Muscle of back (tissue), 3 donors: ENCODE measurements at regions not wholly inside any gene's neighbourhood (a gene's known extent, or its start where the extent isn't known, plus 50 kb on each side); places are given as distances from the start of the nearest gene placed in this dataset.

Source experiments
- DNase-seq, 3 donors: peaks; one replicate each; pipeline versions ENCODE4 v3.0.0 to v3.0.0-alpha.2; 2013

GRCh38 chr20:51096582-51097267 lies 73.8 kb upstream of the KCNG1 start:
- DNase-seq, result no peak

DNA sequence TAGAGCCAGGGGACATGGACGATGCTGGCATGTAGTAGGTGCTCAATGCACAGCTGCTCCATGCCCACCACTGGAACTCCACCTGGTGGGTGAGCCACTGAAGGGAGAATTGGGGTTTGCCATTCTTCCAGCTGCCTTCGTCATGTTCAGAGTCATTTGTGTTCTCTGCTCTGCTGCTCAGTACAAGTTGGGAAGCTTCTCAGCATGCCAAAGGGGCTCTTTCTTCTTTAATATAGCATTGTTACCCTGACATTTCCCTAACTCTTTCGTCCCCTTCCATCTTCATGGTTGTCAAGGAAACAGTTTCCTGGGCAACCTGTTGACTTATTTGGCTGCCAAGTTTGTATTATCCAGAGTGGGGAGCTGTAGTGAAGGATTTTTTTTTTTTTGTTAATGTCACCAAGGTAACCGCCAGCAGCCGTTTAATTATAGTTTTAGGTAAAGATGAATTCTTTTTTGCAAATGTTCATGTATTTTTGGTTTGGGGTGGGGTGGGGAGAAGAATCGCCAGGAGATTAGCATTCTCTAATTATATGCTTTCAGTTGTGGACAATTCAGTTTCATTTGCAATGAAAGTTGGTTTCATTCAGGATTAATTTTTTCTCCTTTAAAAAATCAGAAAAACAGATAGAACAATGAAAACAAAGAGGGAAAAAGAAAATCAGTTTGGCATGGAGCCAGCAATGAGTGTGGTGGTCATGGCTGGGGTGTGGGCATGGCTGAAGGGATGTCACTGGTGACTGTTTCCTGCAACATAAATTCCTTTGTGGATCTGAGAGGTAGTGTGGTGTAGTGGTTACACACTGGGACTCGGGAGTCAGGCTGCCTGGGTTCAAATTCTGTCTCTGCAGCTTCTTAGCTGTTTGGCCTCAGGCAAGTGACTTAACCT lies 73.0 kb upstream of the KCNG1 start:
- DNase-seq, result peak in 1 of 3 donors; percentile 9

DNA sequence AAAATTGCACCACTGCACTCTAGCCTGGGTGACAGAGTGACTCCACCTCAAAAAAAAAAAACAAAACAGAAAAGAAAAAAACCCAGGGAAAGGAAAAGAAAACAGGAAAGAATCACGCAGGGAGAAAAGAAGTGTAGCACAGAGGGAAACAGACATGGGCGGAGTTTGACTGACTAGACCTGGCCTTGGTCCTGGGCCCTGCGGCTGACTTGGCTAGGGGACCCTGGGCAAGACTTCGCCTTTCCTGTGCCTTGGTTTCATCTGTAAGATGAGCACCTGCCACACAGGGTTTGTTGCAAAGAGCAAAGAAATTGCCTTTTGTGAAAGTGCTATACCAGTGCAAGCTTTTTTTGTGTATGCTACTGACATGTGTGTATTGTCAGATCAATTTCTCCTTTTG lies 71.3 kb upstream of the KCNG1 start:
- DNase-seq, result peak in 2 of 3 donors; percentile 19

GRCh38 chr20:51093240-51093763 lies 70.4 kb upstream of the KCNG1 start:
- DNase-seq, result no peak

- DNase-seq, result peak in 1 of 3 donors; percentile 7
Measured at GRCh38 chr20:51092338-51092737, 69.4 kb upstream of the KCNG1 start.

DNA sequence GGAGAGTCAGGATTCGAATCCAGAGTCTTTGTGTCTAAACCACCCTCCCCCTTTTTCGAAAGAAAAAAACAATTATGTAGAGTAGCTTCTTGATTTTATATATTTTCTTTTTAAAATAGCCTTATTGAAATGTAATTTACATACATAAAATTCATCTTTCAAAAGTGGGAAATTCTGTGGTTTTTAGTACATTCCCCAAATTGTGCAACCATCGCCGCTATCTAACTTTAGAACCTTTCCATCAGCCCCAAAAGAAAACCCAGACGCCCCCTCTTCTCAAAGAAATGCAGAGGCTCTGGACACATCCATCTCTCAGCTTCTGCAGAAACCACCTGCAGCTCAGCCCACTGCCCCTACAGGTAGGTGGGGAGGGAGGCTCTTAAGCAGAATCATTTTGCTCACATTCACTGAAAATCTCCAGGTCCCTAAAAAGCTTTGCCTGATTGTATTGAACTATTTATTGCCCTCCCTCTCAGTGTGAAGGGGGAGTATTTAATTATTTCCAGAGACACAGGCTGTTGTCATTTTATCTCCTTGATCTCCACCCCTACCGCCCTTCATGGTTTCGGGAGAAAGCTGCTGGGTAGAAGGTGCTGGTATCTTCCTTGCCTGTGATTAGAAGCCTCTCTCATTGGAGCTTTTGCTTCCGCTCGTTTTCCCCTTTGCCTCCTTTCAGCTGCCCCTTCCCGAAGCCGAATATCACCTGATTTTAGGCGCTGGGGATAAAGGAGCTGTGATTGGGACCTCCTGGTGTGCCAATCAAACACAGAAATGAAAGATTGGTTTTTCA lies 68.7 kb upstream of the KCNG1 start:
- no peak for DNase-seq

GRCh38 chr20:51089840-51090239 lies 66.9 kb upstream of the KCNG1 start:
- no peak for DNase-seq

DNA sequence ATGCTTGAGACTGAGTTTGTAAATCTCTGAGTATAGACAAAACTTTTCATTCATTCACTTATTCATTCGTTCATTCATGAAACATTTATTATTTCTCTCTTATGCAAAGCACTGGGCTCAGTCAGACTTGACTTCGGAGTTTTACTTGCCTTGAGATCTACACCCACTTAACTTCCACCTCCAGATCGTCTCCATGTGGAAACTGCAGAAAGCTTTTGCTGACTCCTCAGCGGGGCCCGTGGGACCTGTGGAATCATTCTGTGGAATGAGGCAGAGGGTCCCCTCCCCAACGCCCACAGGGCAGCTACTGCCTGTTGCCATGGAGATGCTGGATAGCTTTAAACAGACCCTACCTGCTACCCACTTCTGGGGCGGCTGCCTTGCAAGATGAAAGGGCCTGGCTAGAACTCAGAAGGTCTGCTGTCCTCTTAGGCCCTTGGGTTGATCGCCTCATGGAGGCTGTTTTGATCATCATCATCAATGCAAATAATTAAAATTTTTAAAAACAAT lies 66.4 kb upstream of the KCNG1 start:
- no peak for DNase-seq

DNA sequence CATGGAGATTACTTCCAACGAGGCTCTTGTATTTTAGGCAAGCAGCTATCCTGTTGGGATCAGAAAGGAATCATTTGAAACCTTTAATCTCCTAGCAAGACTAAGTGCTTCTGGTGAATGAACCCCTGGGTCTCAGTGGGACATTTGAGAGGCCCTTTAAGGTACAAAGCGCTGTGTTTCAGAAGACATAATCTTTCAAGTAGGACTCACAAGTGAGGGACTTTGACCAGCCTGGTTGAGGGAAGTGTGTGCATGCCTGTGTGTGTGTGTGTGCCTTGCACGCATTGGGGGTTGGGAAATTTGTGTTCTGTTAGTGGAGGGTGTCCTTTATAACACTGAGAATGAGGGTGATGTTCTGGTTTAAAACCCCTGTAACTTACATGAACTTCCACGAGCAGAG lies 64.4 kb upstream of the KCNG1 start:
- DNase-seq, result no peak

DNA sequence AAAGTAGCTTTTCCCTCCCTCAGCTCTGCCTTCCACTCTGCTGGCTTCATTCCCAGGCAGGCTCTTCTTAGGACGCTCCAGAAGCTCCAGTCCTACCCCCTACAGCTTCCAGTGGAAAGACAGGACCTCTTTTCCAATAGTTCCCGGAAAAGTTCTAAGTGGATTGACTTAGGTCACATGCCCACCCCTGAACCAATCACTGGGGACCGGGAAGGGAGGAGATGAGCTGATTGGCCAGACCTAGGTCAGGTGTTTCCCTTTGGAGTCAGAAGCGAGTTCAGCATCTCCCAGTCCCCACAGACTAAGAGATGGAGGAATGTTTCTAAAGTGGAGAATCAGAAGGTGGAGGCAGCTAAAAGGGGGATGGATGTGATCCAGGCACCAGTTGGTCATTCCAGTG lies 62.9 kb upstream of the KCNG1 start:
- no peak for DNase-seq

DNA sequence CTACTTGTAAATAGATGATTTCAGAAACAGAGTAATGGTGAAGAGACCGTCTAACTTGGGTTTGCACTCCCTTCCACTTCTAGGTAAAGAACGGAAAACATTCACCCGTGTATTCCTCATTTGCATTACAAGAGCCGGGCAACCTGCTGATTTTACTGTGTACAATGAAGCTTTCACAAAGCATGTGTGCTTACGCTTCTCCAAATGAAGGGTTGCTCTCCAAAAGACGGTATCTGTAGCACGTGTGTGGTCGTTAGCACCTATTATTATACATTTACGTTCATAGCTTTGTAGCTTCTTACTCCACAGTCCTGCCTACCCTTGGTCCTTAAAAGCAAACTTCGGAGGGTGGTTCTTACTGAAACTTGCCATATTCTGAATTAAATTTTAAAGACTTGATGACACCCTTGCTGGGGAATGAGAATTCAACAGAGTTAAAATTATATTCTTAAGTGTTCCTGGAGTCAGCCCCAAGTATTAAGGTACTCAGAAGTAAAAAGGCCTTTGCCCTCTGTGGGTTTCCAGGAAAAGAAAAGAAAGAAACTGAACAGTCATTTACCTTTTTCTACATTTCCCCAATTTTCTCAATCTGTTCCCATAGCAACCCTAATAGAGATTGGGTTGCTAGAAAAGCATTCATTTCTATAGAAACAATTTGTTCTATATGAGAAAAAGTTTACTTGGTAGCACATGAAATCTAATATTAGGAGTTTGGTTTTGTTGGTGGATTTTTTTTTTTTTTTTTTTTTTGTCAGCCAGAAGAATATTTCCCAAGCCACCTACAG lies 61.9 kb upstream of the KCNG1 start:
- no peak for DNase-seq

GRCh38 chr20:51083447-51083846 lies 60.5 kb upstream of the KCNG1 start:
- DNase-seq, result no peak

DNA sequence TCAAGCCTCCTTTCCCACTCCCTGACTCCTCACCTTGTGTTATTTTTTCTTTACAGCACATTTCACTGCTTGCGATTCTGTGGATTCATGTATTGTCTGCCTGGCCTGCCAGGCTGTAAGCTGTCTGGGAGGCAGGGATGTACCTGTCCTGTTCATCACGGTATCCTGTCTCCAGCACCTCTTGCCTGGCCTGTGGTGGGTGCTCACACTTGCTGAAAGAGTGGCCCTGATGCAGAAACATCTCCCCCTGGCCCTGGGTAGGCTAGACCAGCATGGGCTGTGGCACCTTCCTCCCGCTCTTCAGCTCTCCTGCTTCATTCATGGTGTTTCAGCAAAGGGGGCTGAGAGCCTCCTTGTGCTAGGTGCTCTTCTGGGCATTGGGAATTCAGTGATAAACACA lies 60.1 kb upstream of the KCNG1 start:
- no peak for DNase-seq

DNA sequence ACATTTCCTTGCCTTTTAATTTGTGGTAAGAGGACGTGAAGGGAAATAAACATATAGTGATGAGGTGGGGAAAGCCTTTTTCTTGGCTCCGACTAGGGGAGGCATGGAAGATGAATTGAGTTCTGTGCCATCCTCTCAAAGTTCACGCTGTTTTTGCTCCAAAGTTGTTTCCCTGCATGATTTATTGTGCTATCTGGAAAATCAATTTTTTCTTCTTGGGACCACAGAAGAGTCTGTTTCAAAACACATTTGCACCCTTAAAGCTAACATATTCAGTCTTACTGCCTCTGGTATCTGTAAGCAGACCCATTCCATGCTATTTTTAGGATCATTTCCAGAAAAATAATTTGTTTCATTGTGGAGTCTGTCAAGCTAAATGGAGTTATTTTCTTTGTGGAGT lies 57.6 kb upstream of the KCNG1 start:
- no peak for DNase-seq

- DNase-seq, result no peak
Measured at GRCh38 chr20:51079488-51079887, 56.6 kb upstream of the KCNG1 start.

GRCh38 chr20:51077686-51078060 lies 54.8 kb upstream of the KCNG1 start:
- no peak for DNase-seq

DNA sequence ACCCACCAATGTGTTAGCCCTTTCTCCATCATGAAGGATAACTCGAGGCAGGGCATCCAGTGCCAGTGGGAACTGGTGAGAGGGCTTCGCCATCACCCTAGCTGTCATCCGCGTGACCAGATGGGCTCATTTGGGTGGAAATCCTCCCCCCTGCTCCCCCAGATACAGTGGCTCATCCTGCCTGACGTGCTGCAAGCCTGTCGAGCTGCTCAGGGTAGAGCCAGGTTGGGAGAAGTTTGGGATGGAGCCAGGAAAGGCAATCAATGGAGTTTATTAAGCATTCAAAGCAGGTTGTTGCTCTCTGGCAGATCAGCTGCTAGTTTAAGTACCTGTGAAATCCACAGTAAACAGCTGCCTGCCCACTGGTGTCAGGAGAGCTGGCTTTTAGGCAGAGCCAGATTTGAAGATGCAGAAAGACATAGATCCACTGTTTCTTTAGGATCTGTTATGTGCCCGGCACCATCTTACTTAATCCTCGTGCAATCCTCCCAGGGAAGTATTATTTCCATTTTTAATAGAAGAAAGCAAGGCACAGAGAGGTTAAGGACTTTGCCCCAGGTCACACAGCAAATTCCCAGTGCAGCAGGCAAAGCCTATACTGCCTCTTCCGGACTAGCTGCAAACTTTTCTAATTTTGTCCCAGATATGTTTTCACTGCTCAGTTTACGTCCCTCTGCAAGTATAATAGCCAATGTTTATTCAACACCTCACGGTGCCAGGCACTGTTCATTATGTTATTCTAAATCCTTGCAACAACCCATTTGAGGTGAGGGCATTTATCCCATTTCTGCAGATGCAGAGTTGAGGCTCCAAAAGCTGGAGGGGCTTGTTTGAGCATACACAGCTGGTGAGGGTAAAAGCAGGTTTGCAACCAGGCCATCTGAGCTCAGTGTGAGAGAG lies 54.1 kb upstream of the KCNG1 start:
- DNase-seq, result no peak

GRCh38 chr20:51074062-51074461 lies 51.2 kb upstream of the KCNG1 start:
- DNase-seq, result no peak
